NAMALWA (cell line): ENCODE measurements at regions not wholly inside any gene's neighbourhood (a gene's known extent, or its start where the extent isn't known, plus 50 kb on each side); places are given as distances from the start of the nearest gene placed in this dataset.

Experiments used
- DNase-seq: peaks from one replicate; pipeline ENCODE4 v3.0.0-alpha.2; 2015; ENCODE audit warnings: low spot score

- DNase-seq: peak; percentile 29
These were observed 114.0 kb upstream of the TMPO start for GRCh38 chr12:98401427-98401826.

GRCh38 chr12:98402091-98402490 is 113.3 kb upstream of the TMPO start:
- DNase-seq: no peak

- DNase-seq: no peak
These were observed 112.7 kb upstream of the TMPO start for GRCh38 chr12:98402671-98403070.

GRCh38 chr12:98403385-98403784 is 112.0 kb upstream of the TMPO start:
- no peak for DNase-seq

- DNase-seq: no peak
These were observed 111.5 kb upstream of the TMPO start for GRCh38 chr12:98403936-98404335.

GRCh38 chr12:98405805-98406366 is 109.5 kb upstream of the TMPO start:
- DNase-seq: no peak

- DNase-seq: no peak
These were observed 109.0 kb upstream of the TMPO start for GRCh38 chr12:98406378-98406777.

GRCh38 chr12:98408681-98409080 is 106.7 kb upstream of the TMPO start:
- no peak for DNase-seq

GRCh38 chr12:98409548-98409947 is 105.8 kb upstream of the TMPO start:
- no peak for DNase-seq

- no peak for DNase-seq
These were observed 105.0 kb upstream of the TMPO start for GRCh38 chr12:98410356-98410755.

GRCh38 chr12:98416845-98417244 is 98.5 kb upstream of the TMPO start:
- DNase-seq: peak; percentile 60

GRCh38 chr12:98417266-98417665 is 98.1 kb upstream of the TMPO start:
- DNase-seq: no peak

- no peak for DNase-seq
These were observed 96.9 kb upstream of the TMPO start for GRCh38 chr12:98418357-98419075.

- no peak for DNase-seq
These were observed 96.2 kb upstream of the TMPO start for GRCh38 chr12:98419081-98419794.

- no peak for DNase-seq
These were observed 95.5 kb upstream of the TMPO start for GRCh38 chr12:98419795-98420404.

- DNase-seq: no peak
These were observed 94.9 kb upstream of the TMPO start for GRCh38 chr12:98420461-98420860.

- no peak for DNase-seq
These were observed 94.1 kb upstream of the TMPO start for GRCh38 chr12:98421316-98421715.

GRCh38 chr12:98422359-98422758 is 93.0 kb upstream of the TMPO start:
- DNase-seq: no peak

- no peak for DNase-seq
These were observed 92.6 kb upstream of the TMPO start for GRCh38 chr12:98422812-98423211.

- no peak for DNase-seq
These were observed 91.4 kb upstream of the TMPO start for GRCh38 chr12:98423963-98424362.

- peak; percentile 75 for DNase-seq
These were observed 90.5 kb upstream of the TMPO start for GRCh38 chr12:98424726-98425401.

GRCh38 chr12:98425859-98426258 is 89.5 kb upstream of the TMPO start:
- no peak for DNase-seq
